ENCODE measurements at regions not wholly inside any gene's neighbourhood (a gene's known extent, or its start where the extent isn't known, plus 50 kb on each side); places are given as distances from the start of the nearest gene placed in this dataset.

DNA sequence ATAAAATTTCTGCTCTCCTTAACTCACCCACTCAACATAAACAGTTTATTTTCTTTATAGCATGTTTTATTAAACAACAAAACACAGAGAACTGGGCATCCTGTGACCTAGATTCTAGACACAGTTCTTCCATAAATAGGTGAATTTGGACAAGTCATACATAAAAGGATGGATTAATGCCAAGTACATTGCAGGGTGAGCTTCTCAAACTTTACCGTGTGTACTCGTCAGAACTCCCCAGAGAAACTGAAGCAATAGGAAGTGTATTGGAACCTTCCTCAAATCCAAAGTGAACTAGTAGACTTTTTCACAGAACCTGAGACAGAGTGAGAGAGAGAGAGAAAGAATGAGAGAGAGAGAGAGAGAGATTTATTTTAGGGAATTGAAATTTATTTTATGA lies 139.7 kb downstream of the CD47 start:
- Histone ChIP-seq H3K9me3 (no peaks in the 10 kb centered on the region), H3K36me3 (no peaks in the 10 kb centered on the region), H3K27me3 (no peaks in the 10 kb centered on the region), H3K4me3 (no peak overlapping the region)
- no peak for DNase-seq

DNA sequence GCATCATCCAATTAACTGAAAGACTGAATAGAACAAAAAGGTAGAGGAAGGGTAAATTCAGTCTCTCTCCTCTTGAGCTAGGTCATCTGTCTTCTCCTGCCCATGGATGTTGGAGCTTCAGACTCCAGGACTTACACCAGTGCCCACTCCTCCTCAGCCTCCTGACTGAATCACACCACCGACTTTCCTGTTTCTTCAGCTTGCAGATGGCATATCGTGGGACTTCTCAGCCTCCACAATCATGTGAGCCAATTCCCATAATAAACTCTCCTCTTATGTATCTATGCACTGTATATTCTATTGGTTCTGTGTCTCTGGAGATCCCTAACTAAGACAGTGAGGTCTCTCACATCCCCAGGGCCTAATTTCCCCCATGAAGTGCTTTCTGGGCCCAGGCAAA lies 140.4 kb downstream of the CD47 start:
- H3K9me3 ChIP-seq = no peaks in the 10 kb centered on the region
- H3K4me3 ChIP-seq = no peak overlapping the region
- H3K36me3 ChIP-seq = no peaks in the 10 kb centered on the region
- no peaks in the 10 kb centered on the region for H3K27me3 ChIP-seq
- no peak for DNase-seq

DNA sequence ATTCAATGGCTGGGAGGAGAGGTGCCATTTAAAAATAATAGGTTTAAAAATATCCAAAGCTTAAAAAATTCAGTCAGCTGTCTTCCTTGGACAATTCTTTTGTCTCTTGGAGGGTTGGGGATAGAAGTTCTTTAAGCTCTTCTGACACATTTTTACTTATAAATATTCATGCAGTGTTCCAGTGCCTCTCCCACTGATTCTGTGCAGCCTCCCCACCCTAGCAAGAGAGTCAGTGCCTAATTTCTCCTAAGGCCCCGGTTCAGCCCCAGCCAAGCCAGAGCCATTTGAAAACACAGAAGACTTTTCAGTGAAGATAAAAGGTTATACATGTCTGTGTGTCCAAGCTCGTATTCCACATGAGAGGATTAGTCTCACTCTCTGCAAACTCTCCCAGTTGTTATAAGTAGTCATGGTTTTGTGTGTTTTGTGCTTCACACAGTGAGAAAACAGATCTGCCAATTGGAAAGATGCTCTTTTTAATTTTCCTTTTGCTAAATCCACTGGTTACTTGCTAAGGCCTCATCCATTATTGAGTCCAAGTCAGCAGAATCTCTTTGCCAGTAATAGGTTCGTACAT lies 141.3 kb downstream of the CD47 start:
- no peak overlapping the region for H3K4me3 ChIP-seq
- no peaks in the 10 kb centered on the region for H3K9me3 ChIP-seq
- DNase-seq = no peak
- no peaks in the 10 kb centered on the region for H3K36me3 ChIP-seq
- H3K27me3 ChIP-seq = no peaks in the 10 kb centered on the region

DNA sequence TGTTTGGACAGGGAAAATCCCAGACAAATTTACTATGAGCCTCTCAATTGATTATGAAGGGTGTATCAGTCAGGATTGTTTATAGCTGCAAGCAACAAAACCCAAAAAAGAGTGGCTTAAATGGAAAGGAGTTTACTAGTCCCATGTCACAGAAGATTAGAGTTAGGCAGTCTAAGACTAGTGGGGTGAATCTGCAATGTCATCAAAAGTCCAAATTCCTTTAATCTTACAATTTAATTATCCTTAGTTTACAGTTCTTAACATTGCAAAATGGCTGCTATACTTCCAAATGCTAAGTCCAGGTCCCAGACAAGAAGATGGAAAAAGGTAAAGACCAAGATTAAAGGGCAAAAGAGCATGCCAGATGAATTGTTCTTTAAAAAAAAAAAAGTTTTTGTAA lies 143.6 kb downstream of the CD47 start:
- no peaks in the 10 kb centered on the region for H3K36me3 ChIP-seq
- no peak for DNase-seq
- no peak overlapping the region for H3K4me3 ChIP-seq
- H3K27me3 ChIP-seq = no peaks in the 10 kb centered on the region
- no peaks in the 10 kb centered on the region for H3K9me3 ChIP-seq

DNA sequence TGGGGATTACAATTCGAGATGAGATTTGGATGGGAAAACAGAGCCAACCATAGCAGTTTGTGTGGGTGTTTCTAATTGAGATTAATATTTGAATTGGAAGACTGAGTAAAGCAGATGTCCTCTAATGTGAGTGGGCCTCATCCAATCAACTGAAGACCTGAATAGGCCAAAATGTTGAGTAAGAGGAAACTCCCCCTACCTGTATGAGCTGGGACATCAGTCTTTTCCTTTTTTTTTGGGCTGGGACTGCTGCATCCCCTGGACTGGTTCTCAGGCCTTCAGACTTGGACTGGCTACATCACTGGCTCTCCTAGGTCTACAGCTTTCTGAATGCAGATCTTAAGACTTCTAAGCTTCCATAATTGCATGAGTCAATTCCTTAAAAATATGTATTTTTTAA lies 144.1 kb downstream of the CD47 start:
- H3K4me3 ChIP-seq = no peak overlapping the region
- H3K27me3 ChIP-seq = no peaks in the 10 kb centered on the region
- no peaks in the 10 kb centered on the region for H3K36me3 ChIP-seq
- DNase-seq = no peak
- H3K9me3 ChIP-seq = no peaks in the 10 kb centered on the region

DNA sequence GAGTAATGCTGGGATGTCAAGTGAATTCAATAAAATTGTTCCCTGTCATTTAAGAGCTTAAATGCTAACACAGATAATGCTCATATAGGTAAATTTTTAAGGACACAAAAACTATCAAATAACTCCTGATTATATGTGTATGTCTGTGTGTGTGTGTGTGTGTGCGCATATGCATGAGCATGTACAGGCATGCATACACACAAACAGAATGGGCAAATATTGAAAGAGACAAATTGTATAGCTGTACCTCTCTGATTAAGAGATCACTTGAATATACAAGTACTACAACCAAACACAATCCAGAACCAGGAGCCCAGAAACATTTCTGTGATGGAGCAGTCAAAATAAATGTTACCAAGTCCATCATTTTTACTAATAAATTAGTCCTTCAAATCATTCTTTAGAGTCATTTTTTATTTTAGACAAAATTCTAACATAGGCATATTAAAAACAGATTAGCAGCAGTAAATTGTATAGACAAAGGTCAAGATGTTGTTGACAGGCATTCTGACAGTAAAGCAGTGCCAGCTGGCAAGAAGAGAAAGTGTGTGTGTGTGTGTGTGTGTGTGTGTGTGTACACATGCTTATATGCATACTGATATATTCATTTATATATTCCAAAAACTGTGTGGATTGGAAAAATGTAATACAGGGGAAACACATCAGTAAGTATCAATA lies 145.3 kb downstream of the CD47 start:
- Histone ChIP-seq H3K36me3 (no peaks in the 10 kb centered on the region), H3K27me3 (no peaks in the 10 kb centered on the region), H3K9me3 (no peaks in the 10 kb centered on the region), H3K4me3 (no peak overlapping the region)
- no peak for DNase-seq

DNA sequence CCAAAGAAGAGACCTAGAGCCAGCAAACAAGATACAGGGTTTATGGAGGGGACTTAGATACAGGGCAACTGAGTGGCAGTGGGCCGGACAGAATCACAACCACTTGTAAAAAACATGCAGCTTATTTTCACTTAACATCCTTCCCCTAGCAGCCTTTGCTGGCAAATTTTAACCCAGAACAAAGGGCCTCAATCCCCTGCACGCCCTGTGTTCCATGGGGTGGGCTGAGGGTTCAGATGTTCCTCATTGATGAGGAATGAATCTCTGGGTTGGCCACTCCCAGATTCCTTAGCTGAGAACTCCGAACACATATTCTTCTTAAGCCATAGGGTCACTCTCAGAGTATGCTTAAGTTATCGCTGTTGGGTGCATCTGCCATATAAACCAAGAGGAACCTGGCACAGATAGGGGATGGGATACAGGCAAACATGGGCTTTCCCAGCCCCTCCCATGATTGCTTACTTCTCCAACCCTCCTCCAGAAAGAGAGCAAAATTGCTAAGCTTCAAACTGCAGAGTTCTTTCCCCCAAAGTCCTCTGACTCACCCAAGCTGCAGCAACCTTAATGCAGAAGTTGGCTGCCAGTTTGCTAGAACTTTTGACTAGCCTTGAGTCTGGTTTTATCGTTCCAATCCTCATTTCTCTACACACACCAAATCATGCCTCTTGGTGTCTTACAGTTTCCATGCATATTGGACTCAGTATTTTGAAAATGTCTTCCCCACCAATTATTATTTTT lies 146.9 kb downstream of the CD47 start:
- DNase-seq = peak; percentile 44
- Histone ChIP-seq H3K4me3 (no peak overlapping the region), H3K27me3 (no peaks in the 10 kb centered on the region), H3K36me3 (no peaks in the 10 kb centered on the region), H3K9me3 (no peaks in the 10 kb centered on the region)

DNA sequence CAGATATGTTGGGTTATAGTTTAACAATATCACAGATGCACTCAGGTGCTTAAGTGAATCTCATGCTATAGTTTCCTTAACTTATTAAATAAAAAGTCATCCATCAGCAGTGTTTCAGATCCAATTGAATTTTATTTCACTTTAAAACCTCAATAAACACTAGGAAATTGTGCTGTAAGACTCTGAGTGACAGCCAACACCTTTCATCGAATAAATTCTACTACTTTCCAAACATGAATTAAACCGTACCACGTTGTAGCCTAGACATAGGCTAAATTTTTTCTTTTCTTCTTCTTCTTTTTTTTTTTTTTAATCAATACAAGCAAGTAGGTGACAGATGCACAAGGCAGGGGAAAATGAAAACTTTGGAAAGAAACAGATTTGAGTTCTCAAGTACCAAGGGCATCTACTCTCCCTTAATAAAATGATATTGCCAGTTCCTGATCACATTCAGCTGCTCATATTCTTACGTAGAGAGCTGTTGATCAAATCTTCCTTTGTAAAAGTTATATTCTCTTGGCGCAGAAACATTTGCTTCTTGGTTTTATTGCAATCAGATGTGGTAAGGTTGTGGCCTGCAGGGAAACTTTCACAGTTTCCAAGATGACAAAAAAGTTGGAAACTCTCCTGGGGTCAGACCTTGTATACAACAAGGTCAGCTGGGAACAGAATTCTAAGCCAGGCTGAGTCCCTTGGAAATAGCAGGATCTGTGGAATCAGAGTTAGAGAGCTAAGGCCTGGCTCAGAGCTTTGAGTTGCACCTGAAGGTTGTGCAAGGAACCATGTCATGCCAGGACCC lies 147.7 kb downstream of the CD47 start:
- H3K36me3 ChIP-seq = no peaks in the 10 kb centered on the region
- DNase-seq = no peak
- H3K4me3 ChIP-seq = no peak overlapping the region
- H3K9me3 ChIP-seq = no peaks in the 10 kb centered on the region
- no peaks in the 10 kb centered on the region for H3K27me3 ChIP-seq

DNA sequence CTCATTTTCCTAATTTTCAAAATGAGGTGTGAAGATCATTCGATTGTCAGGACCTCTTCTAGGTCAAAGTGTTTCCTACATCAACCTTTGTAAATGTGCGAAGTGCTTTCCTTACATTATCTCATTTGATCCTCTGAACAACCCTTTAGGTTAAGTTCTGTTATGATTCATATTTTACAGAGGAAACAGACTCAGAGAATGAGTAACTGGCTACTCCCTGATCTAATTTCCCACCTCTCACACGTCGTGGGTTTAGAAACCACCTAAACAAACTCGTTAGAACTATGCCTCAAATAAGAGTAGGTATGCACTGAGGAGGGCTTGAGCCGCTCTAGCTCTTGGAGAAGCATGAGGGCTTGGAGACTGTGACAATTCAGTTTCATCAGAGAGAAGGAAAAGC lies 148.6 kb downstream of the CD47 start:
- Histone ChIP-seq H3K36me3 (no peaks in the 10 kb centered on the region), H3K9me3 (0 out of 2 replicates have a peak, but pooled peaks cover 1% of the 10 kb centered on the region), H3K27me3 (no peaks in the 10 kb centered on the region), H3K4me3 (no peak overlapping the region)
- no peak for DNase-seq

DNA sequence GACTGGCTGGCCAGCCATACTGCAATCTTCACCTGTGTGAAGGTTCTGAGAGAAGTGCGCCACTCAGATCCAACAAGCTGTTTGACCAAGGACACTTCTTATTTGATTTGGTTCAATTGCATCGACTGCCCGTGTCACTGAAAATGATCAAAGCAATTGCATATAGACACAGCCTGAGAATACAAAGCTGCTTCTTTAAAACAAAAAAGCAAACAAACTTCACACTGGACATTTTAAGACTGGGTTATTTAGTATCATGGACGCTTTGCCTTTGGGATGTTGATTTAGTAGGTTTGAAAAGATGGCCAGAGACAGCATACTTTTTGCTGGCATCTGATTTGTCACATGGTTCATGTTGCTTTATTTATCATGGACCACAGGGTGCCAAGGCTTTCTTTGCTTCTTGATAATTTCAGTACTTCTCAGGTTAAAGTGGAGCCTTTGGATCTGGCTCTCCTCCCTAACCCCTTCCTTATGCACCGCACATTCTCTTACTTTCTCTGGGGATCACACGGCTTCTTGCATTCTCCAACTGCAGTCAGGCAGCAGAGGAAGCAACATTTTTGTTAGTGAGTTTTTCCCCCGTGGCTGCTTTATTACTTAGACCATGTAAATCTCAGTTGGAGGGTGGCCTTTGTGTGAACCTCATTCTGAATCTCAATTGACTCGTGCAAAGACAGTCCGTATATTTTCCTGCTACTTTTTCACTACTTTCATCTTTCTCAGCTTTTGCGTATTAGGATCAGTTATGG lies 151.0 kb downstream of the CD47 start:
- Histone ChIP-seq H3K4me3 (no peak overlapping the region), H3K9me3 (0 out of 2 replicates have a peak, but pooled peaks cover 1% of the 10 kb centered on the region), H3K36me3 (no peaks in the 10 kb centered on the region), H3K27me3 (no peaks in the 10 kb centered on the region)
- no peak for DNase-seq

DNA sequence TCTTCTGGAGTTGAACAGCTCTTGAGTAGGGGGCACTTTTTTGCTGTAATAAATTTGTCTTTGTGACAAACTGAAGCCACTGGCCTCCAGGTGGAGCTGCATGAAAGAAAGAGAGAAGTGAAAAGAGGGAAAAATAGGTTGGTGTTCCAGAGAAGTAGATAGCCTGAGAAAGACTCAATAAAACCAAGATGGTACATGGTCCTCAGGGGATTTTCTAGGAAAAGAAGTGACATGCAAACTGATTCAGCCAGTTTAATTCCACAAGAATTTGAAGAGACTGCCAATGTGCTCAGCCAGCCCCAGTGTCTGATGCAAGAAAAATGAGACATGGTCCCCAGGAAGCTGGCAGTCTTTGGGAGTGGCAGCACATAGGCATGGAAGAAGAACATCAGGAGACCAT lies 152.7 kb downstream of the CD47 start:
- Histone ChIP-seq H3K27me3 (no peaks in the 10 kb centered on the region), H3K4me3 (no peak overlapping the region), H3K36me3 (no peaks in the 10 kb centered on the region), H3K9me3 (peaks cover 8% of the 10 kb centered on the region)
- DNase-seq = peak; percentile 70

DNA sequence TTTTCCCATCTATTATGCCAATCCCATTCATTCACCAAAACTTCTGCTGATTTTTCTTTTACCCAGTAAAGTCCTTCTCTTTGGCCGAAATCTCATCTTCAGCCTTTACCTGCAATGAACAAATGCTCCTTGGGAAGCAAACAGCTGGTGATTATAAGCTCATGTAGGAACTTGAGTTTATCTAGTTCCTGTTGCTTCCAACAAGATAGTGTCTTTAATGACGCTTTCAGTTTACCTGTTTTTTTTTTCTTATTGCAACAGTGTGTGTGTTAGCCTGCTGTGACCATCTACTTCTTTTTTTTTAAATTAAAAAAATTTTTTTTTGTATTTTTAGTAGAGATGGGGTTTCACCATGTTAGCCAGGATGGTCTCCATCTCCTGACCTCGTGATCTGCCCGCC lies 156.0 kb downstream of the CD47 start:
- DNase-seq = no peak
- no peak overlapping the region for H3K4me3 ChIP-seq
- H3K36me3 ChIP-seq = no peaks in the 10 kb centered on the region
- peaks cover 12% of the 10 kb centered on the region for H3K9me3 ChIP-seq
- no peaks in the 10 kb centered on the region for H3K27me3 ChIP-seq

DNA sequence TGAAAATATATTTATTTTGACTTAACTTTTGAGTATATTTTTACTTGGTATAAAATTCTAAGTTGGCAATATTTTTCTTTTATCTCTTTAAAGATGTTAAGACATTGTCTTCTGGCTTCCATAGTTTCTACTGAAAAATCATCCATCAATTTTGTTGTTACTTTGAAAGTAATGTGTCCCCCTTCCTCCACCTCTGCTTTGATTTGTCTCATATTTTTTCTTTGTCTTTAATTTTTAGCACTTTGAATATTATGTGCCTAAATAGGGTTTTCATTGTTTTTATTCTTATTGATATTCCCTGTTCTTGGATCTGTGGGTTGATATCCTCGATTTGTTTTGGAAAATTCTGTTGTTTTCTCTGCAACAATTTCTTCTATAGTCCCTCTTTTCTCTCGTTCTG lies 157.4 kb downstream of the CD47 start:
- H3K9me3 ChIP-seq = peaks cover 12% of the 10 kb centered on the region
- H3K4me3 ChIP-seq = no peak overlapping the region
- no peaks in the 10 kb centered on the region for H3K27me3 ChIP-seq
- no peak for DNase-seq
- H3K36me3 ChIP-seq = no peaks in the 10 kb centered on the region

DNA sequence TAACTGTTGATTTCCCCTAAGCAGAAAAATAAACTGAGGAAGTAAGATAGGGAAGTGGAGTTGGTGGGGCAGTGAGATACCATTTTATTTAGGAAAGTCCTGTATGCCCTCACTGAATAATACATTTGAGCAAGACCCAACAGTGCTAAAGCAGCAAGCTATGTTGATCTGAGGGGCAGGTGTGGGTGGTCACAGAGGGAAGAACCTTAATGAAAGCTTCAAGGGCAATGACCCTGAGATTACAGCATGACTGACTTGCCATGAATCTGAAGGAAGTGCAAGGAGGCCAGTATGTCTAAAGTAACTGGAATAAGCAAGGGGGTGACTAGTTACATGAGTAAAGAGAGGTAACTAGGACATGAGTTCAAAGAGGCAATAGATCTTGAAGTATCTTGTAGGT lies 159.5 kb downstream of the CD47 start:
- Histone ChIP-seq H3K4me3 (no peak overlapping the region), H3K27me3 (no peaks in the 10 kb centered on the region), H3K9me3 (peaks cover 10% of the 10 kb centered on the region), H3K36me3 (no peaks in the 10 kb centered on the region)
- no peak for DNase-seq

DNA sequence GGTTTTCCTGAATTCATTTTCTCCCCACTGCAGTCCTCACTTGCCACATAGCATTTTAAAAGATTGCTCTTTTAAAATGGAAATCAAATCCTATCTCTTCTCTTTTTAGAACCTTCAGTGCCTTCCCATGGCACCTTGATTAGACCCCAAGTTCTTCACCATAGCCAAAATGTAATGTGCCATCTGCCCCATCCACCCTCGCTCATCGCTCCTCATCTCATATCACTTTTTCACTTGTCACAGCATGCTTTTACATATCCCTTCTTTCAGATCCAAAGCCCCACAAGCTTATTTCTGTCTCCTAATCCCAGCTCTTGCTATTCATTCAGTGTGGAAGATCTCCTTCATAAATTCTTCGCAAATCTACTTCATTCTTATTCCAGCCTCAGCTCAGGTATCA lies 161.7 kb downstream of the CD47 start:
- Histone ChIP-seq H3K27me3 (no peaks in the 10 kb centered on the region), H3K9me3 (peaks cover 10% of the 10 kb centered on the region), H3K36me3 (no peaks in the 10 kb centered on the region), H3K4me3 (no peak overlapping the region)
- DNase-seq = no peak

DNA sequence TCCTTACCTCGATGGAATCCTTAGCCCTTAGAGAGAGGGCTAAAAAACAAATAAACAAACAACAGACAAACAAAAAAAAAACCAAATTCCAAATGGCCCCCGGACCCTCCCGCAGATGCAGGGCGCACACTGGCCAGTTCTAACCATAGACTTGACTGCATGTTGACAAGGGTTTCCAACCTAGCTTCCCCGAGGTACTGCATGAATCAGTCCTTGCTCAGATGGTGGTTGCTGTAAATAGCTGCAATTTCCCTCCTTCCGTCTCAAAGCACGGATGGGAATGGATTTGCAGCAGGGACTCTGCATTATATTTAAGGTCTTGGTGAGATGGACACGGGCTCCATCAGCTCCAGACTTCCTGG lies 162.8 kb downstream of the CD47 start:
- Histone ChIP-seq H3K27me3 (no peaks in the 10 kb centered on the region), H3K9me3 (peaks cover 3% of the 10 kb centered on the region), H3K36me3 (no peaks in the 10 kb centered on the region), H3K4me3 (peak overlapping the region; percentile 64)
- DNase-seq = peak; percentile 23
